SK-N-MC (cell line): ENCODE measurements at regions not wholly inside any gene's neighbourhood (a gene's known extent, or its start where the extent isn't known, plus 50 kb on each side); places are given as distances from the start of the nearest gene placed in this dataset.

Experiments
- DNase-seq: peaks from one replicate; pipeline ENCODE4 v3.0.0-alpha.2; 2011; ENCODE audit warnings: low read depth, low spot score
- H3K27ac ChIP-seq: fragments of 200-600 bp; sonication (generic); 2 replicates; pipeline ENCODE4 v1.5.1; 2016; ENCODE audit warnings: mixed run types
- H3K36me3 ChIP-seq: fragments of 200-600 bp; sonication (generic); 2 replicates; pipeline ENCODE4 v1.6.1; 2017; ENCODE audit warnings: antibody characterized with exemption, low read length, mixed read lengths; ENCODE audit not compliant: insufficient read depth
- H3K4me3 ChIP-seq: fragments of 200-600 bp; sonication (generic); 2 replicates; pipeline ENCODE4 v1.5.1; 2016
- H3K9ac ChIP-seq: fragments of 200-600 bp; sonication (generic); 2 replicates; pipeline ENCODE4 v1.8.0; 2017; ENCODE audit warnings: mixed run types, mixed read lengths; ENCODE audit not compliant: insufficient read length
- H3K9me3 ChIP-seq: fragments of 200-600 bp; sonication (generic); 2 replicates; pipeline ENCODE4 v1.6.1; 2017; ENCODE audit warnings: low read depth, mild to moderate bottlenecking, antibody characterized with exemption, low read length, moderate library complexity, mixed read lengths
- EZH2 ChIP-seq: fragments of 200-600 bp; sonication (generic); IDR thresholded peaks from one replicate; pipeline ENCODE4 v1.6.1; 2017; ENCODE audit warnings: antibody characterized with exemption
- FOXP2 ChIP-seq: optimal IDR thresholded peaks from 2 replicates; pipeline ENCODE3; 2011; ENCODE audit warnings: mild to moderate bottlenecking, moderate library complexity; ENCODE audit not compliant: insufficient read depth; ENCODE audit errors: extremely low read length, control extremely low read depth
- POLR2AphosphoS5 ChIP-seq: IDR thresholded peaks from 2 replicates; pipeline ENCODE4 v1.6.1; 2012; ENCODE audit warnings: mild to moderate bottlenecking, low read depth, low read length, borderline replicate concordance

- peak overlapping the region; percentile 82 for H3K27ac ChIP-seq
- TF ChIP-seq FOXP2 (no peak), EZH2 (no peak), POLR2AphosphoS5 (no peak)
- H3K4me3 ChIP-seq, result peak overlapping the region; percentile 50
- no peak for DNase-seq
- H3K9ac ChIP-seq, result no peak overlapping the region
- no peaks in the 10 kb centered on the region for H3K36me3 ChIP-seq
- no peaks in the 10 kb centered on the region for H3K9me3 ChIP-seq
Measured at GRCh38 chrX:45775468-45775867, 574.8 kb upstream of the DIPK2B start.

GRCh38 chrX:45774961-45775360, 574.3 kb upstream of the DIPK2B start:
- Histone ChIP-seq H3K9ac (no peak overlapping the region), H3K36me3 (no peaks in the 10 kb centered on the region), H3K27ac (peak overlapping the region; percentile 82), H3K4me3 (peak overlapping the region; percentile 50), H3K9me3 (no peaks in the 10 kb centered on the region)
- no peak for TF ChIP-seq EZH2
- no peak for TF ChIP-seq FOXP2
- no peak for TF ChIP-seq POLR2AphosphoS5
- DNase-seq, result no peak

- H3K4me3 ChIP-seq, result no peak overlapping the region
- no peaks in the 10 kb centered on the region for H3K9me3 ChIP-seq
- no peak for DNase-seq
- H3K9ac ChIP-seq, result no peak overlapping the region
- peak overlapping the region; percentile 92; the same call in 1 of the 2 replicates for H3K27ac ChIP-seq
- TF ChIP-seq EZH2 (no peak), FOXP2 (no peak), POLR2AphosphoS5 (no peak)
- no peaks in the 10 kb centered on the region for H3K36me3 ChIP-seq
Measured at GRCh38 chrX:45773572-45773971, 572.9 kb upstream of the DIPK2B start.

- peak overlapping the region; percentile 92 for H3K27ac ChIP-seq
- no peaks in the 10 kb centered on the region for H3K36me3 ChIP-seq
- no peaks in the 10 kb centered on the region for H3K9me3 ChIP-seq
- TF ChIP-seq EZH2, result no peak
- no peak for TF ChIP-seq POLR2AphosphoS5
- TF ChIP-seq FOXP2, result no peak
- DNase-seq, result no peak
- H3K4me3 ChIP-seq, result peak overlapping the region; percentile 67
- H3K9ac ChIP-seq, result peak overlapping the region; percentile 54
Measured at GRCh38 chrX:45771560-45772340, 571.1 kb upstream of the DIPK2B start.

- peak overlapping the region; percentile 92 for H3K27ac ChIP-seq
- no peak for DNase-seq
- TF ChIP-seq POLR2AphosphoS5 (no peak), EZH2 (no peak), FOXP2 (no peak)
- no peaks in the 10 kb centered on the region for H3K36me3 ChIP-seq
- no peaks in the 10 kb centered on the region for H3K9me3 ChIP-seq
- no peak overlapping the region for H3K9ac ChIP-seq
- H3K4me3 ChIP-seq, result peak overlapping the region; percentile 67
Measured at GRCh38 chrX:45771114-45771513, 570.4 kb upstream of the DIPK2B start.

- DNase-seq, result no peak
Measured at GRCh38 chrX:45769761-45770582, 569.3 kb upstream of the DIPK2B start.

GRCh38 chrX:45768666-45769236, 568.1 kb upstream of the DIPK2B start:
- Histone ChIP-seq H3K27ac (peak overlapping the region; percentile 92), H3K9ac (peak overlapping the region; percentile 7), H3K9me3 (no peaks in the 10 kb centered on the region), H3K36me3 (no peaks in the 10 kb centered on the region), H3K4me3 (peak overlapping the region; percentile 67)
- no peak for DNase-seq
- TF ChIP-seq FOXP2 (no peak), POLR2AphosphoS5 (no peak), EZH2 (no peak)

More at GRCh38 chrX:45769761-45770582, 569.3 kb upstream of the DIPK2B start:
- Histone ChIP-seq H3K36me3 (no peaks in the 10 kb centered on the region), H3K4me3 (peak overlapping the region; percentile 67), H3K9ac (peak overlapping the region; percentile 14), H3K27ac (peak overlapping the region; percentile 92), H3K9me3 (no peaks in the 10 kb centered on the region)
- no peak for TF ChIP-seq POLR2AphosphoS5
- no peak for TF ChIP-seq FOXP2
- no peak for TF ChIP-seq EZH2

- no peaks in the 10 kb centered on the region for H3K9me3 ChIP-seq
- H3K27ac ChIP-seq, result peak overlapping the region; percentile 79
- H3K4me3 ChIP-seq, result peak overlapping the region; percentile 69
- H3K36me3 ChIP-seq, result peaks cover 6% of the 10 kb centered on the region; the same call in 1 of the 2 replicates
- no peak for DNase-seq
- no peak for TF ChIP-seq EZH2
- no peak for TF ChIP-seq FOXP2
- TF ChIP-seq POLR2AphosphoS5, result no peak
- peak overlapping the region; percentile 28 for H3K9ac ChIP-seq
Measured at GRCh38 chrX:45766981-45767501, 566.4 kb upstream of the DIPK2B start.
